Activated CD8-positive, alpha-beta T cell treated with anti-CD3 and anti-CD28 coated beads for 36 hours (primary cell): ENCODE measurements at regions not wholly inside any gene's neighbourhood (a gene's known extent, or its start where the extent isn't known, plus 50 kb on each side); places are given as distances from the start of the nearest gene placed in this dataset.

ENCODE experiments used
- ATAC-seq: fragments of 200-7000 bp; cut with Tn5 transposase; one replicate; pipeline ENCODE4 v1.10.0; 2021; ENCODE audit warnings: mild to moderate bottlenecking, moderate library complexity
- CTCF ChIA-PET: fragments of 350-600 bp; sonication (Branson Sonifier 250); formaldehyde crosslinking; loops from one replicate; lab custom pipeline; 2021; ENCODE audit warnings: antibody characterized with exemption; lab: Charles Lee
- POLR2A ChIA-PET: fragments of 350-600 bp; sonication (Branson Sonifier 250); formaldehyde crosslinking; loops from one replicate; lab custom pipeline; 2021; ENCODE audit warnings: antibody characterized with exemption; lab: Charles Lee
- DNase-seq: peaks from one replicate; pipeline ENCODE4 v3.0.0-alpha.2; 2020
- H3K27ac Mint-ChIP-seq: one replicate; pipeline ENCODE4 v1.8.0; 2021; ENCODE audit warnings: mild to moderate bottlenecking, mixed read lengths
- H3K27me3 Mint-ChIP-seq: one replicate; pipeline ENCODE4 v1.8.0; 2021; ENCODE audit warnings: mixed read lengths
- H3K36me3 Mint-ChIP-seq: one replicate; pipeline ENCODE4 v1.8.0; 2021; ENCODE audit warnings: low read depth, mixed read lengths
- H3K4me1 Mint-ChIP-seq: one replicate; pipeline ENCODE4 v1.8.0; 2021; ENCODE audit warnings: low read depth, mixed read lengths
- H3K4me3 Mint-ChIP-seq: one replicate; pipeline ENCODE4 v1.8.0; 2021; ENCODE audit warnings: mild to moderate bottlenecking, moderate library complexity, mixed read lengths
- H3K9me3 Mint-ChIP-seq: one replicate; pipeline ENCODE4 v1.8.0; 2021; ENCODE audit warnings: mixed read lengths
- CTCF ChIP-seq: fragments of 200-600 bp; IDR thresholded peaks from one replicate; pipeline ENCODE4 v1.8.0; 2022; ENCODE audit warnings: antibody characterized with exemption, mild to moderate bottlenecking
- intact Hi-C: fragments of 100-400 bp; cut with micrococcal nuclease; formaldehyde crosslinking; loops from one replicate; pipeline ENCODE4 v1.10.0; 2022

- ATAC-seq (no peak), DNase-seq (no peak)
- Mint-ChIP-seq H3K9me3 (no peaks in the 10 kb centered on the region), H3K4me1 (no peaks in the 10 kb centered on the region), H3K36me3 (no peaks in the 10 kb centered on the region), H3K27me3 (no peaks in the 10 kb centered on the region), H3K4me3 (no peak overlapping the region), H3K27ac (no peak overlapping the region)
- CTCF ChIA-PET: no interaction called here
- intact Hi-C loops: no loop called here
- POLR2A ChIA-PET: no interaction called here
- no peak for TF ChIP-seq CTCF
These were observed 307.6 kb downstream of the QKI start for GRCh38 chr6:163721922-163722692.

GRCh38 chr6:163721435-163721834, 306.9 kb downstream of the QKI start:
- Mint-ChIP-seq H3K4me1 (no peaks in the 10 kb centered on the region), H3K9me3 (no peaks in the 10 kb centered on the region), H3K27ac (no peak overlapping the region), H3K27me3 (no peaks in the 10 kb centered on the region), H3K36me3 (no peaks in the 10 kb centered on the region), H3K4me3 (no peak overlapping the region)
- ATAC-seq (no peak), DNase-seq (no peak)
- POLR2A ChIA-PET: no interaction called here
- intact Hi-C loops: no loop called here
- CTCF ChIA-PET: interaction anchor here (0.9 kb wide), 1 partner anchor 9 kb away, joined by 3 read pairs; no protein-coding TSS in a partner anchor
- no peak for TF ChIP-seq CTCF

GRCh38 chr6:163720460-163721235, 306.1 kb downstream of the QKI start:
- TF ChIP-seq CTCF: no peak
- H3K9me3 Mint-ChIP-seq: no peaks in the 10 kb centered on the region
- POLR2A ChIA-PET: no interaction called here
- DNase-seq (no peak), ATAC-seq (no peak)
- CTCF ChIA-PET: interaction anchor here (0.9 kb wide), 1 partner anchor 8 kb away, joined by 3 read pairs; no protein-coding TSS in a partner anchor
- H3K36me3 Mint-ChIP-seq: no peaks in the 10 kb centered on the region
- H3K4me1 Mint-ChIP-seq: no peaks in the 10 kb centered on the region
- H3K27me3 Mint-ChIP-seq: no peaks in the 10 kb centered on the region
- intact Hi-C loops: no loop called here
- H3K27ac Mint-ChIP-seq: no peak overlapping the region
- H3K4me3 Mint-ChIP-seq: no peak overlapping the region

- H3K27me3 Mint-ChIP-seq: no peaks in the 10 kb centered on the region
- CTCF ChIA-PET: no interaction called here
- no peak for ATAC-seq
These were observed 305.5 kb downstream of the QKI start for GRCh38 chr6:163720005-163720404.

More at GRCh38 chr6:163720005-163720404, 305.5 kb downstream of the QKI start:
- no peak for TF ChIP-seq CTCF
- Mint-ChIP-seq H3K4me1 (no peaks in the 10 kb centered on the region), H3K9me3 (no peaks in the 10 kb centered on the region), H3K4me3 (no peak overlapping the region), H3K27ac (no peak overlapping the region), H3K36me3 (no peaks in the 10 kb centered on the region)
- POLR2A ChIA-PET: no interaction called here
- DNase-seq: no peak
- intact Hi-C loops: no loop called here
